Kidney (tissue), 13 donors: ENCODE measurements at regions not wholly inside any gene's neighbourhood (a gene's known extent, or its start where the extent isn't known, plus 50 kb on each side); places are given as distances from the start of the nearest gene placed in this dataset.

ENCODE experiments used
- DNase-seq, 5 donors: peaks; one replicate each; pipeline ENCODE4 v3.0.0-alpha.2; 2013 to 2020
- FAIRE-seq: peaks from 2 replicates; lab custom pipeline; 2012; peaks lifted over from hg19 to GRCh38; lab: Jason Lieb, UNC
- H3K27ac ChIP-seq, 2 donors: one replicate each; pipeline ENCODE4 v1.7.0; 2013; ENCODE audit warnings: low read depth in 2 of 2, low read length in 2 of 2, inconsistent platforms in 1 of 2
- H3K27me3 ChIP-seq: one replicate; pipeline ENCODE4 v1.7.1; 2013; ENCODE audit warnings: low read length, inconsistent platforms; ENCODE audit not compliant: control insufficient read depth, insufficient read depth
- H3K36me3 ChIP-seq, 3 donors: one replicate each; pipeline versions ENCODE4 v1.7.0 to v1.7.1; 2013; ENCODE audit warnings: low read length in 3 of 3, control low read depth in 1 of 3, inconsistent platforms in 1 of 3; ENCODE audit not compliant: insufficient read depth in 3 of 3, control insufficient read depth in 2 of 3
- H3K4me1 ChIP-seq, 3 donors: one replicate each; pipeline versions ENCODE4 v1.7.0 to v1.7.1; 2013; ENCODE audit warnings: low read length in 3 of 3, inconsistent platforms in 1 of 3, low read depth in 1 of 3; ENCODE audit not compliant: control insufficient read depth in 2 of 3, insufficient read depth in 2 of 3
- H3K4me3 ChIP-seq, 3 donors: one replicate each; pipeline versions ENCODE4 v1.7.0 to v1.8.1; 2013; ENCODE audit warnings: low read length in 3 of 3, control low read depth in 1 of 3, inconsistent platforms in 1 of 3
- H3K9ac ChIP-seq, 3 donors: one replicate each; pipeline versions ENCODE4 v1.7.0 to v1.7.1; 2013; ENCODE audit warnings: low read length in 3 of 3, control low read depth in 1 of 3, inconsistent platforms in 1 of 3
- H3K9me3 ChIP-seq, 3 donors: one replicate each; pipeline versions ENCODE4 v1.7.0 to v1.7.1; 2013; ENCODE audit warnings: low read length in 3 of 3, control low read depth in 1 of 3, inconsistent platforms in 1 of 3; ENCODE audit not compliant: control insufficient read depth in 2 of 3, insufficient read depth in 1 of 3
- intact Hi-C: fragments of 100-400 bp; cut with DNase I; formaldehyde crosslinking; loops from one replicate; pipeline ENCODE4 v1.11.1; 2022
- TF ChIP-seq, protein P1 (sequence below): IDR thresholded peaks from 3 replicates; pipeline ENCODE4 v1.5.1; 2012; ENCODE audit warnings: mild to moderate bottlenecking, moderate library complexity, borderline replicate concordance; ENCODE audit not compliant: insufficient read depth; ENCODE audit errors: extremely low read depth
- donor health status: control.
- donor health status: control.
- donor health status: control.
- donor health status: control.
- donor health status: control.
- donor health status: DM: yes; HTN: yes; CAD: no.
- donor health status: Normal renal cell carcinoma (clear cell type).

DNA sequence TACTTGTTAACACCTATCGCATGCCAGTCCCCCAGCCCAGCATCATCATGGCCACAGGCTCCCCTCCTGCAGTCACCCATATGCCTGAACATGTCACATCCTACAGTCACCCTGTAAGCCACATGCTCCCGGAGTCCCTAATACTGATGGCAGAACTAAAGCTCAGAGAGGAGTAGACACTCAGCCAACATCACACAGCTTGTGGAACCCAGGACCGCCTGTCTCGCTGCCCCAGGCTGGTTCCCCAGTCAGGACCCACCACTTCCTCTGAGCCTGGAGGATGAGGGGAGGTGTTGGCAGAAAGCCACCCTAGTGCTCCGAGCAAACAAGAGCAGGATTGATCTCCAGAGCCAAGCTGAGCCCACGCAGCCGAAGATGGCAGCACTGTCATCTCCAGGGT lies 85.0 kb upstream of the MYL10 start:
- FAIRE-seq (no peak), DNase-seq (no peak)
- H3K9ac ChIP-seq = no peak overlapping the region
- no peaks in the 10 kb centered on the region for H3K36me3 ChIP-seq
- H3K27ac ChIP-seq = no peak overlapping the region
- no peaks in the 10 kb centered on the region for H3K27me3 ChIP-seq
- no peak overlapping the region for H3K4me3 ChIP-seq
- intact Hi-C loops = no loop called here
- H3K9me3 ChIP-seq = no peaks in the 10 kb centered on the region
- H3K4me1 ChIP-seq = no peaks in the 10 kb centered on the region
- TF ChIP-seq, protein P1, sequence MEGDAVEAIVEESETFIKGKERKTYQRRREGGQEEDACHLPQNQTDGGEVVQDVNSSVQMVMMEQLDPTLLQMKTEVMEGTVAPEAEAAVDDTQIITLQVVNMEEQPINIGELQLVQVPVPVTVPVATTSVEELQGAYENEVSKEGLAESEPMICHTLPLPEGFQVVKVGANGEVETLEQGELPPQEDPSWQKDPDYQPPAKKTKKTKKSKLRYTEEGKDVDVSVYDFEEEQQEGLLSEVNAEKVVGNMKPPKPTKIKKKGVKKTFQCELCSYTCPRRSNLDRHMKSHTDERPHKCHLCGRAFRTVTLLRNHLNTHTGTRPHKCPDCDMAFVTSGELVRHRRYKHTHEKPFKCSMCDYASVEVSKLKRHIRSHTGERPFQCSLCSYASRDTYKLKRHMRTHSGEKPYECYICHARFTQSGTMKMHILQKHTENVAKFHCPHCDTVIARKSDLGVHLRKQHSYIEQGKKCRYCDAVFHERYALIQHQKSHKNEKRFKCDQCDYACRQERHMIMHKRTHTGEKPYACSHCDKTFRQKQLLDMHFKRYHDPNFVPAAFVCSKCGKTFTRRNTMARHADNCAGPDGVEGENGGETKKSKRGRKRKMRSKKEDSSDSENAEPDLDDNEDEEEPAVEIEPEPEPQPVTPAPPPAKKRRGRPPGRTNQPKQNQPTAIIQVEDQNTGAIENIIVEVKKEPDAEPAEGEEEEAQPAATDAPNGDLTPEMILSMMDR = no peak

DNA sequence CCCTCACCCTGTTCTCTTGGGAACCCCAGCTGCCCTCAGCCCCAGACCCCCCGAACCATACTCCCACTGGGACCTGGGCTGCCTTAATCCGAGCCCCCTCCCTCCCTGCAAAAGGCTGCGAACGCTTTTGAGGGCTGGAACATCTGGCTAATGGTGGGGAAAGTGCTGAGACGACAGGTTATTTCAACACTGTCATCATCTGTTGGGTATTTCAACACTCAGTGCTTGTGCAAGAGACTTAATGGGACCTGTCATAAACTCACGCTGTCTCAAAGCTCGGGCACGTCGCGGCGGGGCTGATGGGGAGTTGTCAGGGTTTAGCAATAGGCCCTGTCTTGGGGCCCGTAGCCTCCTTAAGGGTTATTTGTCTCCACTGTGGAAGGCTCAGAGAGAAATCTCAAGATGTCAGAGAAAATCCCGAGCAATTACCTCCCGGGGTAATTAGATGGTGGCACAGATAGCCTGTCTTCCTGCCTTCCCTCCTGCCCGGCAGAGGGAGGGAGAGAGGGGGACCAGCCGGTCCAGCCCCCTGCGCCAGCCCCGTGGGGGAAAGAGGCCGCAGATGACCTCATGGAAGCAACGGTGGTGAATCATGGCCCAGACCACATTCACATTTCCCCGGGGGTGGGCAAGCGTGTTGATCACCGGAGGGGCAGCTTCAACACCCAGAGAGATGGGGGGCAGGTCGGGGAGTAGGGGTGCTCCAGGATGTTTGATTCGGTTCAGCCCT lies 88.7 kb upstream of the MYL10 start:
- Histone ChIP-seq H3K36me3 (no peaks in the 10 kb centered on the region), H3K4me1 (no peaks in the 10 kb centered on the region), H3K4me3 (no peak overlapping the region), H3K27me3 (no peaks in the 10 kb centered on the region), H3K9me3 (no peaks in the 10 kb centered on the region), H3K9ac (no peak overlapping the region), H3K27ac (no peak overlapping the region)
- TF ChIP-seq, protein P1 = no peak
- FAIRE-seq (no peak), DNase-seq (no peak)
- intact Hi-C loops = no loop called here

DNA sequence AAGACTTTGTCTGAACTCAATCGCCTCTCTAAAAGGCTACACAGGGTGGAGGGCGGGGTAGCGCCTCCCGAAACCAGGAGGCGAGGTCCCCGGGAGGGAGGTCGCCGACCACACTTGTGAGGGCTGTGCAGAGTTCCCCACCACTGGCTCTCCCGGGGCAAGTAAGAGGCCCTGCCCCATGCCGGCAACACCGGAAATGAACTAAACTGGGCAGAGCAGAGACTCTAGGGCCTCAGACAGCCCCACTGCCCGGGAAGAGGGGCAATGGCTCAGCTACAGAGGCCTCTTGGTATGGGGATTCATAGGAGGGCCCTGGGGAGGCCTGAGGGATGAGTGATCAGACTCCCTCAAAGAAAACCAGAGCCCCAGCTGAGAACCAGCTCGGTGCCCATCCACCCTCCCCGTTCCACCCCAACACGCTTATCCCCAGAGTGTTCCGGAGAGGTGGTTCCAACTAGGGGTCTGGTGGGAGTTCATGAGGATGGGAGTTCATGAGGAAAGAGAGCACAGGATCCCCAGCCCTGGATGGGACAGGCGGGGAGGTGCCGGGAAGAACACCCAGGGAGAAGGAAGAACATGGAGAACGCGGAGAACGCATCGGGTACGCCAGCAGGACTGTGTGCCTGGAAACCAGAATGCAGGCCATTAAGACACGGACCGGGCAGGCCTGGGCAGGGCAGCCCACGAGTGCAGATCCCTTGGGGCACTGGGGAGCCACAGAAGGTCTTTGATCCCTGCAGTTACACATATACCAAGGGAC lies 89.4 kb upstream of the MYL10 start:
- no peaks in the 10 kb centered on the region for H3K27me3 ChIP-seq
- no peaks in the 10 kb centered on the region for H3K9me3 ChIP-seq
- H3K4me1 ChIP-seq = no peaks in the 10 kb centered on the region
- TF ChIP-seq, protein P1 = no peak
- FAIRE-seq = no peak
- no peaks in the 10 kb centered on the region for H3K36me3 ChIP-seq
- no peak overlapping the region for H3K4me3 ChIP-seq
- no peak overlapping the region for H3K27ac ChIP-seq
- intact Hi-C loops = no loop called here
- no peak overlapping the region for H3K9ac ChIP-seq
- no peak for DNase-seq
